GM13977 (cell line): ENCODE measurements at regions not wholly inside any gene's neighbourhood (a gene's known extent, or its start where the extent isn't known, plus 50 kb on each side); places are given as distances from the start of the nearest gene placed in this dataset.
"Not testable (repeated sequence)": the region's sequence is repeated elsewhere in the genome, so short reads cannot be mapped to it uniquely, and the experiment has no call there.

Source experiments
- DNase-seq: peaks from one replicate; pipeline ENCODE4 v3.0.0; 2012; ENCODE audit warnings: low spot score
- CTCF ChIP-seq: IDR thresholded peaks from 2 replicates; pipeline ENCODE4 v1.5.1; 2012; ENCODE audit warnings: mild to moderate bottlenecking, control low read depth; ENCODE audit not compliant: insufficient read depth; ENCODE audit errors: extremely low read depth, missing control alignments
- in situ Hi-C: fragments of 300-500 bp; cut with MboI; formaldehyde crosslinking; loops from one replicate; pipeline ENCODE4 v1.12.0; 2022; ENCODE audit warnings: low sequenced_read_pairs, low pct_unique_long_range_greater_than_20kb, mixed read lengths, inconsistent platforms; ENCODE audit not compliant: unreplicated experiment

- no peak for TF ChIP-seq CTCF
- DNase-seq: no peak
- in situ Hi-C loops: no loop called here
Measured at GRCh38 chr1:10873189-10873588, 76.7 kb upstream of the CASZ1 start.

- in situ Hi-C loops: no loop called here
- no peak for TF ChIP-seq CTCF
- DNase-seq: no peak
Measured at GRCh38 chr1:10874351-10874750, 77.9 kb upstream of the CASZ1 start.

- in situ Hi-C loops: no loop called here
- no peak for DNase-seq
Measured at GRCh38 chr1:10877894-10878293, 81.4 kb upstream of the CASZ1 start.

GRCh38 chr1:10878469-10878868 lies 82.0 kb upstream of the CASZ1 start:
- no peak for DNase-seq
- no peak for TF ChIP-seq CTCF
- in situ Hi-C loops: no loop called here

More at GRCh38 chr1:10877894-10878293, 81.4 kb upstream of the CASZ1 start:
- no peak for TF ChIP-seq CTCF

- no peak for TF ChIP-seq CTCF
- DNase-seq: no peak
- in situ Hi-C loops: no loop called here
Measured at GRCh38 chr1:10880063-10880462, 83.6 kb upstream of the CASZ1 start.

GRCh38 chr1:10881046-10881445 lies 84.6 kb upstream of the CASZ1 start:
- DNase-seq: no peak
- no peak for TF ChIP-seq CTCF
- in situ Hi-C loops: no loop called here

GRCh38 chr1:10882069-10882468 lies 85.6 kb upstream of the CASZ1 start:
- no peak for TF ChIP-seq CTCF
- in situ Hi-C loops: no loop called here
- DNase-seq: no peak

- DNase-seq, in situ Hi-C loops: not testable (repeated sequence)
Measured at GRCh38 chr1:10887032-10887431, 90.6 kb upstream of the CASZ1 start.
